HL-60/S4 treated with retinoic acid at 250 ng/mL for 4 days and 3 days (cell line): ENCODE measurements at regions not wholly inside any gene's neighbourhood (a gene's known extent, or its start where the extent isn't known, plus 50 kb on each side); places are given as distances from the start of the nearest gene placed in this dataset.
"Not testable (repeated sequence)": the region's sequence is repeated elsewhere in the genome, so short reads cannot be mapped to it uniquely, and the experiment has no call there.

Experiments used
- in situ Hi-C: fragments of 300-500 bp; cut with MboI; formaldehyde crosslinking; loops from 2 replicates; pipeline ENCODE4 v1.7.0; 2022; ENCODE audit warnings: low sequenced_read_pairs

GRCh38 chr6:145564553-145564952, 170.8 kb downstream of the EPM2A start:
- in situ Hi-C loops: no loop called here

DNA sequence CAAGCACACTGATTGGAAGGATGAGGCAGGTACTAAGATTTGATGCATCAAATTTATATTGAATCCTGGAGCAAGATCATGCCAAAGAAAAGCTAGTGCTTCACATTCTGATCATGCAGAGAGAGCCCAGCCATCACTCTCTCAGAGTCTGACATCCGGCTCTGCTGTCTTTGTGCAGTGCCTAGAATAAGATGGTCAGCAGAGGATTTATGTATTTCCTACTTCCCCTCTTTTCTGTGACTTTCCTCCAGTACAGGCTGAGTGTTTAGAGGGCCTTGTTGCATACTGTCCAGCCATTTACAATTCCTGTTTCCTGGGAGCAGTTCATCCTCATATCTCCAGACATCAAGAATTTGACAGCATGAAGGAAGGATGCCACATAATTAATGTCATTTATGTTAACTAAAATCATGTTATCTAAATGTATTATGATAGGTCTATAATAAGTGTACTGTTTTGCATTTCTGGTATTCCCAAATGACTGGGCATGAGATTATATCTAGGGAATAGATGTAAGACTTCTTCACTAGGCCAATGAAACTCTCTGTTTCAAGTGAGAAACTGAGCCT, 167.6 kb downstream of the EPM2A start:
- in situ Hi-C loops: no loop called here

- in situ Hi-C loops: no loop called here
Measured at GRCh38 chr6:145569140-145569539, 166.2 kb downstream of the EPM2A start.

- in situ Hi-C loops: not testable (repeated sequence)
Measured at GRCh38 chr6:145570336-145570735, 165.0 kb downstream of the EPM2A start.

- in situ Hi-C loops: not testable (repeated sequence)
Measured at GRCh38 chr6:145574269-145574668, 161.1 kb downstream of the EPM2A start.
